Germinal center (tissue), 1 donor: ENCODE measurements at regions not wholly inside any gene's neighbourhood (a gene's known extent, or its start where the extent isn't known, plus 50 kb on each side); places are given as distances from the start of the nearest gene placed in this dataset.

ENCODE experiments used
- DNase-seq: peaks from one replicate; pipeline ENCODE4 v3.0.0; 2012; ENCODE audit warnings: mixed read lengths, low spot score

DNA sequence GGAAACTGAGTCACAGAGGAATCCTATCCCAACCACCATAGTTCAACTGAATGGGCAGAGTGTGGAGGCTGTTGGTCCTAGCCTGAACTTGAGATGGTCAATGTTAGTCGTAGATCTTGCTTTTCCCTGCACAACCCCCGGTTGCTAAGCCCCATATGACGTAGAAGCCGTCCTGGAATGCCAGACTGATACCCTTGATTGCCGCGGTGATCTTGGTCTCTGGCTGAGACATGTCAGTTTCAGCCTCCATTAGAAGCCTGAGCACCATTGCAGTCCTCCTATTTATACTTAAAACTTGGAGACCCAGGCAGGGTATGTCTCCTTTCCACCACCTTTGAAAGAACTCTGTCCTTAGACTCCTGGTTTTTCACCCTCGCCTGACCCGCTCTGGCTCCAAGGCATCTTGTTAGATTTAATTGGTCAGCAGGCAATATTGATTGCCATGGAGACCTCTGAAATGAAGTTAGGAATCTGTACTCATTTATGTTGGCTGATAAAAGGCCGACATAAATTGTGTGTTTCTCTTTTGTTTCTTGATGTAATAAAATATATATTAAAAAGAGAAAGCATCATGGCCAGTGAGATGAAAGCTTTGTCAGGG lies 53.4 kb downstream of the RPLP1 start:
- no peak for DNase-seq

DNA sequence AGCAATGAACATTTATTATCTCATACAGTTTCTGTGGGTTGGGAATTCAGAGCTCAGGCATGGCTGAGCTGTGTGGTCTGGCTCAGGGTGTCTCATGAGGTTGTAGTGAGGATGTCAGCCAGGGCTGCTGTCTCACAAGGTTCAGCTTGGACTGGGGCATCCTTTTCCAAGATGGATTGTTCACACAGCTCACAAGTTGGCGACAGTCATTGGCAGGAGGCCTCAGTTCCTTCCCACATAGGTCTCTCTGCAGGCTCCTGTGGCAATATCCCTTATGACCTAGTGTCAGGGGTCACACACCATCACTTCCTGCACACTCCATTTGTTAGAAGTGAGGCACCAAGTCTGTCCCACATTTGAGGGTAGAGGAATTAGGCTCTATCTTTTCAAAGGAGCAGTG lies 56.0 kb downstream of the RPLP1 start:
- no peak for DNase-seq

DNA sequence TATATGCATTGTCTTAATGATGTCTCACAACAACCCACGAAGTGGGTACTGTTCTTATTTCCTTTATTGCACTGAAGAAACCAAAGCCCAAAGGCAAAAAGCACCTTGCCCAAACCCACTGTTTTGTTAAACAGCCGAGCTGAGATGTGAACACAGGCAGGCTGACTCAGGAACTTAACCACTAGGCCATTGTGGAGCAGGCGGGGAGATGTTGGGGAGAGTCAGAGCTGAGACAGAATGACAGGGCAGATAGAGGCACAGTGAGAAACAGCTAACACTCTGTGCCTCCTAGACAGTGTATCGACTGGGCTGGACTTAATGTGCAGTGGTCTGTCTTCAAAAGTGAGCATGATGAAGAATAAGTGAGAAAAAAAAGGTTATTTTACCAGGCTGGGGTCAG lies 56.5 kb downstream of the RPLP1 start:
- no peak for DNase-seq

DNA sequence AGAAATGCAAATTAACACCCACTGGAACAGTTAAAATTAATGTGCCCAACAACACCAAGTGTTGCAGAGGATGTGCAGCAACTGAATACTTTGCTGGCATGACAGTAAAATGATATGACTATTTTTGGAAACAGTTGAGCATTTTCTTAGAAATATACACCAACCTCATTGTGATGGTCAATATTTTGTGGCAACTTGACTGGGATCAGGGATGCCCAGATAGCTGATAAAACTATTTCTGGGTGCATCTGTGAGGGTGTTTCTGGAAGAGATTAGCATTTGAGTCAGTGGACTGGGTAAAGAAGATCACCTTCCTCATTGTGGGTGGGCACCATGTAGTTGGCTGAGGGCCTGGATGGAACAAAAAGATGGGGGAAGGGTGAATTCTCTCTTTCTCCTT lies 57.9 kb downstream of the RPLP1 start:
- no peak for DNase-seq

DNA sequence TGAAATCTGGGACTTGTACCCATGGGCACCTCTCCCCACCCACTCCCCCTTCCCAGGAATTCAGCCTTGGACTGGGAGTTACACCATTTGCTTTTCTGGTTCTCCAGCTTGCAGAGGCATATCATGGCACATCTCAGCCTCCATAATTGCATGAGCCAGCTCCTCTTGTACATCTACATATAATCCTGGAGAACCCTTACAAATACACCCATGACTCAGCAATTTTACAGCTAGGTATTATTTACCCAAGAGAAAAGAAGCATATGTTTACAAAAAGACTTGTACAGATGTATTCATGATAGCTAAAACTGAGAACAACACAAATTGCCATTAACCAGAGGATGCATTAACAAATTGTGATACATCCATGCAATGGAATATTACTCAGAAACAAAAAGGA lies 58.4 kb downstream of the RPLP1 start:
- DNase-seq, result no peak

DNA sequence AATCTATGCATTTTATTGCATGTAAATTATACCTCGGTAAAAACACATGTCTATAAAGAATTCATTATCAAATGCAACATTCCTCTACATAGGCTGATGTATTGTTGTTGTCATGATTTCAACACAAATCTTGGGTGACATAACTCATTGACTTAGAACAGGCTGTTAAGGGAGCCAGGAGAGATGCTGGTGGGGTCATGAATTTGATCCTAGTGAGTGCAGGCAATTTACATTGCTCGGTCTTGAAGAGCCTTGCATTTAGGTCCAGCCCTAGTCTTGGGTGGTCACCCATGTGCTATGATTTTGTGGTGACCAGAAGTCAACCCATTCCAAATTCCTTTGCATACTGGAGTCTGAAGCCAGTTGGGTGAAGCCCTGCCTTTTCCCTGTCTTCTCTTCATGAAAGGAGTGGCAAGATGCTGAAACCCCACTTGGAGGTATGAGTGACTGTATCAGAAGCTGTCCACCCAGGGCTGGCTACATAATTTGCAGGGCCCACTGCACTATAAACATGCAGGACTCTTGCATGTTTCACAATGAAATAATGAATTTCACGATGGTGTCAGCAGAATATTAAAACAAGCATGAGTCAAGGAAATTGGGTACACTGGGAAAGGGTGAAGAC lies 59.2 kb downstream of the RPLP1 start:
- no peak for DNase-seq

DNA sequence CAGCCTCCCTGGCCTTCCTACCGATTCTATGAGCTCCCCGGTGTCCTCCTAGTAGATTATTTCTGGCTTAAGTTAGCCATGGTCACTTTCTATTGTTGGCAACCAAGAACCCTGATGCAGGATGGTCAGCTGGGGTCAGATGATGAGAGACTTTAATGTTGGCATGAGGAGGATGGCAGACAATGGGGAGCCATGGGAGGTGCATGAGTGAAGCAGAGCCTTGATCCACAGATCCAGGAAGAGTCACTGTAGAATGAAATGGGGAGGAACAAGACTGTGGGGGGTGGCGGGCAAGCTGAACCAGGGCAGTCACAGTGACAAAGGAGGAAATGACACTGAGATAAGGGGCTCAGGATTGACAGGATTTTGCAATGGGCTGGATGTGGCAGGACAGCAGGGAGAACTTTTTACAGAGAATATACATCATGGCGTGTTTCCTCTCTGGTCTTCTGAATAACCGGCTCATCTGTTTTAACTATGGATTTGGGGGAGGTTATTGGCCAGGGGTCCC lies 60.9 kb downstream of the RPLP1 start:
- no peak for DNase-seq

DNA sequence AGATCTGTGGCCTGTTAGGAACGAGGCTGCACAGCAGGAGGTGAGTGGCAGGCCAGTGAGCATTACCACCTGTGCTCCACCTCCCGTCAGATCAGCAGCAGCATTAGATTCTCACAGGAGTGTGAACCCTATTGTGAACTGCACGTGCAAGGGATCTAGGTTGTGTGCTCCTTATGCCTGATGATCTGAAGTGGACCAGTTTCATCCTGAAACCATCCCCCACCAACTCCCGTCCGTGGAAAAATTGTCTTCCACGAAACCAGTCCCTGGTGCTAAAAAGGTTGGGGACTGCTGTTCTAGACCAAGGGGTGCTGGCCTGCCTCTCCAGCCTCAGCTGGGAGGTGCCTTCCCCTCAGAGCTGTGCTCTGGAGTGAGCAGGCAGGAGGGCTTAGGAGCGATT lies 61.4 kb downstream of the RPLP1 start:
- DNase-seq, result no peak

DNA sequence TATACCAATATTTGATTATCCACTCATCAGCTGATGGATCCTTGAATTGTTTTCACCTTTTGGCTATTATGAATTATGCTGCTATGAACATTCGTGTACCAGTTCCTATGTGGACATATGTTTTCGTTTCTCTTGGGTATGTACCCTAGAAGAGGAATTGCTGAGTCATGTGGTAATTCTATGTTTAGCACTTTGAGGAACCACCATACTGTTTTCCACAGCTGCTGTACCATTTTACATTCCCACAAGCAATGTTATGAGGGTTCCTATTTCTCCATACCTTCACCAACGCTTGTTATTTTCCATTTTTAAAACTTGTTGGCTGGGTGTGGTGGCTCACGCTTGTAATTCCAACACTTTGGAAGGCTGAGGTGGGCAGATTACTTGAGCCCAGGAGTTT lies 62.9 kb downstream of the RPLP1 start:
- no peak for DNase-seq

DNA sequence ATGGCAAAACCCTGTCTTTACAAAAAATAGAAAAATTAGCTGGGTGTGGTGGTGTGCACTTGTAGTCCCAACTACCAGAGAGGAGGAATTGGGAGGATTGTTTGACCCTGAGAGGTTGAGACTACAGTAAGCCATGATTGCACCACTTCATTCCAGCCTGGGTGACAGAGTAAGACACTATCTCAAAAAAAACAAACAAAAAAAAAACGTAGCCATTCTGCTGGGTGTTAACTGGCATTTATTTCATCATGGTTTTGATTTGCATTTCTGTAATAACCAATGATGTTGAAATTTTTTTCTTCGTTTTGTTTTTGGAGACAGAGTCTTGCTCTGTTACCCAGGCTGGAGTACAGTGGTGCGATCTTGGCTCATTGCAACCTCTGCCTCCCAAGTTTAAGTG lies 63.3 kb downstream of the RPLP1 start:
- DNase-seq, result no peak

DNA sequence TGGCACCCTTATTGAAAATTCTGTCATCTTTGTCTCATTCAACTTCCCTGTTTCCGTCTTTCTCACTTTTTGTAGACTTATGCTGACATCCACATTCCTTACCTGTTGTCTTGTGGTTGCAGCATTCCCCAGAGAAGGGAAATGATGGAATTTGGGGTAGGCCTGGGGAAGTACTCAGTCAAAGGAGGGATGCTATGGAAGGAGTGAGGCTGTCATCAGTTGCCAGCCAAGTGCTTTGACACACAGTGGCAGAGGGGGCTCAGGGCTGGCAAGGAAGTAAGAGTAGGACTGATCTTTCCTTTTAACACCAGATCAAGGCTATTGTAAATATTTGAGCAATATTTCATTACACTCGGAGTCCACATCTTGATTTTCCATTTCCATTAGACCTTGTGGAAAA lies 64.4 kb downstream of the RPLP1 start:
- no peak for DNase-seq

DNA sequence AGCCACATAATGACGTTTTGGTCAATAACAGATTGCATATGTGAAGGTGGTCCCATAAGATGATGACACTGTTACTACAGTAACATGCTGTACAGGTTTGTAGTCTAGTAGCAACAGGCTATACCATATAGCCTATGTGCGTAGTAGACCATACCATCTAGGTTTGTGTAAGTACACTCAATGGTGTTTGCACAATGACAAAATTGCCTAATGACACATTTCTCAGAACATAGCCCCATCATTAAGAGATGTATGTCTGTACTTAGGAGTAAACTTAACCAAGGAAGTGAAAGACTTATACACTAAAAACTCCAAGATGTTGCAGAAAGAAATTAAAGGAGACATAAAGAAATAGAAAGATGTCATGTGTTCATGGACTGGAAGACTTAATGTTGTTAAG lies 66.2 kb downstream of the RPLP1 start:
- no peak for DNase-seq

DNA sequence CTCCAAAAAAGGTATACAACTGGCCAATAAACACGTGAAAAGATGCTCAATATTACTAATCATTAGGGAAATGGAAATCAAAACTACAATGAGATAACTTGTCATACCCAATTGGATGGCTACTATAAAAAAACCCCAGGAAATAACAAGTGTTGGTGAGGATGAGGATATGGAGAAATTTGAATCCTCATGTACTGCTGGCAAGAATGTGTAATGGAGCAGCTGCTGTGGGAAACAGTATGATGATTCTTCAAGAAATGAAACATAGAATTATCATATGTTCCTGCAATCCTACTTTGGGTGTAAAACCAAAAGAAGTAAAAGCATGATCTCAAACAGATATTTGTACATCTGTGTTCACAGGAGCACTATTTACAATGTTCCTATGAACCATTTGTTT lies 67.4 kb downstream of the RPLP1 start:
- no peak for DNase-seq

DNA sequence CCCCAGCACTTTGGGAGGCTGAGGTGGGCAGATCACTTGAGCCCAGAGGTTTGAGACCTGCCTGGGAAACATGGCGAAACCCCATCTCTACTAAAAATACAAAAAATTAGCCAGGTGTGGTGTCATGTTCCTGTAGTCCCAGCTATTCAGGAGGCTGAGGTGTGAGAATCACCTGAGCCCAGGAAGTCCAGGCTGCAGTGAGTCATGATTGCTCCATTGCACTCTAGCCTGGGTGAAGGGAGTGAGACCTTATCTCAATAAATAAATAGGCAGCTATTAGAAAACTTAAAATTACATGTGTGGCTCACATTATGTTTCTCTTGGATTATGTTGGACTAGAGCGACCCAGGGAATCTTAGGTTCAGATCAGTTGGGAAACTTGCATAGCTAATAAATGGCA lies 69.7 kb downstream of the RPLP1 start:
- no peak for DNase-seq

DNA sequence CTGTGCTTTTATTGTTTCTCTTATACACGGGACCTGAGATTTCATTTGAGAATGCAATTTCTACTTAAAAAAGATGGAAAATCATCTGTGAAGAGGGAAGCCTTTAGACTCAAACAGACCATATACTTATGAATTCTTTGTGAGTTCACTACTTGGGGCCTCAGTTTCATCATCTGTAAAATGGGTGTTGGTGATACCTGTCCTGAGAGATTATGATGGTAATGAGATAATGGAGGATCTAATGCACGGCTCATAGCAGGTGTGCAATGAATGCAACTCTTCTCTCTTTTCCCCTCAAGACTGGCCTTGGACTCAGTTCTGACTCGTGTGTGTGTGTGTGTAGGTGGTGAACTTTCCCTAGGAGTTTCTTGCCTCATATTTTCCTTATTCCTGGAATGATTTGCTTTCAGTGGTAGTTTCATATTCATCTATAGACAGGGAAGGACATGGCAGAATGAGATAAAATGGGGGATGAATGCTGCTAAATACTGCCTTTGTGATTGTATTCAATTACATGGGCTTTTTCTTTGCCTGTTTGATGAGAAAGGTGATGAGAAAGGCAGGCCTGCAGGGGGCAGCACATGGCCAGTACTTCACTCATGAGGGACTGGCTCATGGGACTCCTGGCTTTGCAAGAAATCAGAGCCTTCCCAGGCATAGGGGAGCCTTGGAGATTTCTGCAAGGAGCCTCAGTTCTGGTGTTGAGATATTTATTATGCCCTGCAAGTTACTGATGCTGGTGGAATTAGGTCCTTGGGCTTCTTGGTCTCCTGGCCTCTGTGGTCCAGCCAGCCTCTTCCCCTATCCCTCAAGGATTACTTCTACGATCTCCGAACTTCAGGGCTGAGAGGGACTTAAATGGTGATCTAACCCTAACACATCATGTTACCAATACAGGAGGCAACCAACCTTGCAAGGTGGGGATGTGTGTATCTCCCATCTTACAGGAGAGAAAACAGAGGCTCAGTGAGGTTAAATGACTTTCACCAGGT lies 70.7 kb downstream of the RPLP1 start:
- DNase-seq, result peak; percentile 39

DNA sequence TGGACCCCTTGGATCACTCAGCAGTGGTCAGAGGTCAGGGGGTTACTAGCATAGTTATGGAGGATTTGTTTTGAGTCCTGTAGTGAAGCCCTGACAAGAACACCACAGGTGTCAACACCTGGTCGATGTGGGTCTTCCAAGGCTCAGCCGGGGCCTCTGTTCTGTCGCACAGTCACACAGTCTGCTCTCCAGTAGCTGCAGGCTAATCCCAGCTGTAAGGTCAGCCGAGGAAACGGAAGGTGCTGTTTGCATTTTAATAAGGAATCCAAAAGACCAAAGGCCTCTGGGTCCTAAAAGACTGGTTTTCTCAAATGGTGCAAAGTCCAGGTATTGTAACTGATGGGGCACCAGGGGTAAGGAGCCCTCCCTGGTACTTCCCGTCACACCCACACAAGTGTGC lies 71.7 kb downstream of the RPLP1 start:
- no peak for DNase-seq

DNA sequence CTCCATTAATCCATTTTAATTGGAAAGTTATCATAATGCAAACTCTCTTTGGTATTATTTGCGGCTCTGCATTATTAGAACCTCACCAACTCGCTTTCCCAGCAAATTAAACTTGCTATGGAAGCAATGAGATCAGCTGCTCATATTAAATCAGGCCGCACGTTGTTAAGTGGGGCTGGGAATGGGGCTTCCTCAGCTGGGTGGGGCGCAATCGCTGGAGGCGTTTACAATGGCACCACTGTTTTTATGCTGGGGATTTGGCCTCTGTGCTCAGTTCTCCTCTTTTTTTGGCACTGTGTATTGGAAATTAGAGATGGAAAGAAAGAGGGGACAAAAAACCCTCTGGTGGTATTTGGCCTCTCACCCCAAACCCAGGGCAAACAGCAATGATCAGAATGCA lies 72.2 kb downstream of the RPLP1 start:
- DNase-seq, result no peak

DNA sequence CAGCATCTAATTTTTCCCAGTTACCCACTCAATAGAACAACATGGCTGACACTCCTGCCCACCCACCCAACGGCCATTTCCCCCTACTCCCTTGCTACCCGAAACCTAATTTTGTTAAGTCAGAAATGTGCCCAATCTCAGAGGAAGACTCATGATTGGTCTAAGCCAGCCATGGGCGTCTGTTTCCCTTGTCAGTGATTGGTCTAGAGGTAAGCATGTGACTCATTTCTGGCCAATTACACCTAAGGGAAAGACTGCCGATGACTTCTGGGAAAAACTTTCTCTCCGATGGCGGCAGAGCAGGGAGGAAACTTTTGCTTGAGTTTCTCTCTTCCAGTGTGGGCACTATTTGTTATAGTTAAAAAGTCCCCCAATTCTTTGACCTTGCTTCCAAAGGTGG lies 72.9 kb downstream of the RPLP1 start:
- no peak for DNase-seq

DNA sequence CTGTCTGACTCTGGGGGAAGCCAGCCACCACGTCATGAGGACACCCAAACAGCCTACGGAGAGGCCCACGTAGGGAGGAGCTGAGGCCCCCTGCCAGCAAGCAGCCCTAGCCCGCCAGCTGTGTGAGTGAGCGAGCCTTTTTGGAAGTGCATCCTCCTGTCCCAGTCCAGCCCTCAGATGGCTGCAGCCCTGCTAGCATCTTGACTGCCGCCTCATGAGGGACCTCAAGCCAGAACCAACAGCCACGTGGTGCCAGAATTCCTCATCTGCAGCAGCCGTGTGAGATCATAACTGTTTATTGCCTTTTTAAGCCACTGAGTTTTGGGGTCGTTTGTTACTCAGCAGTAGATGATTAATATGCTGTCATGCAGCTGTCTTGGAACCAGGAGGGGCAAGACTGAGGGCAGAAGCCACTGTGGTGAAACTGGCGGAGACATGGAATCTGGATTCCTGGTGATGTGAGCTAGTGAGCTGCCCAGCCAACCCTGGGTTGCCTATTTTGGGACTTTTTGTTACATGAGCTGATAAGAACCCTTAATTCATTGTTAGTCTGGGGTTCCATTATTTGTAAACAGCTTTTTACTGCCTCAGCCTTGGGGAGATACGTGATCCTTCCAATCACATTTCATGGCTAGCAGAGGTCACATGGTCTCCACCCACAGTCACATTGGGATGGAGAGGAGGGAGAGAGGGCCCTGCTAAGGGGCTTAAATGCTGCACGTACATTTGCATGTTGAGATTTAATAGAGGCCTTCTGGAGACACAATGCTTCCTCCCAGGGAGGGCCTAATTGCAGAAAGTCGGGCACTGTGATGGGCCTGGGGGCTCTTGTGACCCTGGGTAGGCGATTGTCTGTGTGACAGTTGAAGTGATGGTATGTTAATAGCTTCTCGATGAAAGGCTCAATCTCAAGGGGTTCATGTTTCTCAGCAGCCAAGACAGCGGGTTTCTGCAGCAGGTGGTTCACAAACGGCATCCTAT lies 73.8 kb downstream of the RPLP1 start:
- DNase-seq, result no peak

DNA sequence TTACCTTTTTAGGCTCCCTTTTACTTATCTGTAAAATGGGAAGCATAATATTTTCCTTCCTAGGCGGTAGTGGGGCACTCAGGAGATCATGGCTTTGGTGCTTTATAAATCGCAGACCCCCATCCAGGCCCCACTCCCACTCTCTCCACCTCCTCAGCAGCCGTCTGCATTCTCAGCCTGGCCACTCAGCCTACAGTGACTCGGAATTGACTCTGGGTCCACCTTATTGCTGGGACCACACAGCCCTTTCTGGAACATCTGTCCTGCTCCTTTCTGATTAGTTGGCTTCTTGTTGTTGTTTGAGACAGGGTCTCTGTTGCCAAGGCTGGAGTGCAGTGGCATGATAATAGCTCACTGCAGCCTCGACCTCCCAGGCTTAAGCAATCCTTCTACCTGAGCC lies 76.5 kb downstream of the RPLP1 start:
- no peak for DNase-seq

DNA sequence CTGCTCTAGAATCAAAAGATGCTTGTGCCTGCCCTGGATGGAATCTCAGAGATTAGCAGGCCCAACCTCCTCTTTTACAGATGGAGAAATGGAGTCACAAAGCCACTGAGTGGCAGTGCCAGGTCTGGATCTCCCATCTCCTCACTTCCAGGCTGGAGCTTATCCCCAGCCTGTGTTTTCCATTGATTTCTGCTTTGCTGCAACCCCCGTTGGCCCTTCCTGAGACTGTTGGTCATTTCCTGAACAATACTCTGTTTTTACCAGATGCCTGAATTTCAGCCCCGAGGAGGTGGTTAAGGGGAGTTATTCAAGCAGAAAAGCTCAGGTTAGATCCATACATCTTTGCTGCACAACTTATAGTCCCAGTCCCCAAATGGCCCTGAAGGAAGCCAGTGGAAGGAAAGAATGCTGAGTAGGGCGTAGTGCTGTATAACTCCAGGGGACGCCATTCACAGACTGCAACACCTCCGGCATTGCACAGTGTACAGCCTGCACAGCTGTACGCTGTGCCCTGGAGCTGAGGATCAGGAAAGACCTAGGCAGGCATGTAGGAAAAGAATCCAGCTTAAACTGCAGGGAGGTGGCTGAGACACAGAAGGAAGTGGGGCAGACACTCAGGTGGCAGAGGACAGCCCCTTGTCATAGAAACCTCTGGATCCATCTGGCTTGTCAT lies 77.5 kb downstream of the RPLP1 start:
- DNase-seq, result no peak
